HPDE6-E6E7 (cell line): ENCODE measurements at regions not wholly inside any gene's neighbourhood (a gene's known extent, or its start where the extent isn't known, plus 50 kb on each side); places are given as distances from the start of the nearest gene placed in this dataset.

Source experiments
- DNase-seq: peaks from one replicate; pipeline ENCODE4 v3.0.0; 2011; ENCODE audit warnings: missing footprints; ENCODE audit errors: extremely low spot score

GRCh38 chr9:80931163-80931562 is 758.2 kb downstream of the TLE1 start:
- no peak for DNase-seq

- DNase-seq = no peak
Measured at GRCh38 chr9:80928697-80929096, 760.6 kb downstream of the TLE1 start.

- no peak for DNase-seq
Measured at GRCh38 chr9:80926611-80927010, 762.7 kb downstream of the TLE1 start.

GRCh38 chr9:80922544-80922943 is 766.8 kb downstream of the TLE1 start:
- DNase-seq = no peak

GRCh38 chr9:80906728-80907127 is 782.6 kb downstream of the TLE1 start:
- DNase-seq = no peak

- DNase-seq = no peak
Measured at GRCh38 chr9:80899208-80899607, 790.1 kb downstream of the TLE1 start.

GRCh38 chr9:80893190-80893589 is 796.2 kb downstream of the TLE1 start:
- no peak for DNase-seq

- no peak for DNase-seq
Measured at GRCh38 chr9:80892703-80893102, 796.6 kb downstream of the TLE1 start.

GRCh38 chr9:80890124-80890523 is 799.2 kb downstream of the TLE1 start:
- no peak for DNase-seq

GRCh38 chr9:80885894-80886293 is 803.5 kb downstream of the TLE1 start:
- no peak for DNase-seq

GRCh38 chr9:80883826-80884579 is 805.3 kb downstream of the TLE1 start:
- no peak for DNase-seq

- DNase-seq = no peak
Measured at GRCh38 chr9:80883426-80883825, 805.9 kb downstream of the TLE1 start.

- no peak for DNase-seq
Measured at GRCh38 chr9:80881940-80882339, 807.4 kb downstream of the TLE1 start.

- no peak for DNase-seq
Measured at GRCh38 chr9:80881320-80881719, 808.0 kb downstream of the TLE1 start.

GRCh38 chr9:80878556-80878955 is 810.8 kb downstream of the TLE1 start:
- DNase-seq = no peak

- no peak for DNase-seq
Measured at GRCh38 chr9:80875947-80876346, 813.4 kb downstream of the TLE1 start.

GRCh38 chr9:80874276-80874675 is 815.1 kb downstream of the TLE1 start:
- peak; percentile 21 for DNase-seq

- DNase-seq = no peak
Measured at GRCh38 chr9:80873861-80874260, 815.5 kb downstream of the TLE1 start.

GRCh38 chr9:80871596-80871995 is 817.8 kb downstream of the TLE1 start:
- DNase-seq = no peak

- no peak for DNase-seq
Measured at GRCh38 chr9:80867731-80868130, 821.6 kb downstream of the TLE1 start.

- no peak for DNase-seq
Measured at GRCh38 chr9:80866576-80867227, 822.6 kb downstream of the TLE1 start.

- DNase-seq = no peak
Measured at GRCh38 chr9:80866121-80866520, 823.2 kb downstream of the TLE1 start.

GRCh38 chr9:80843028-80843427 is 846.3 kb downstream of the TLE1 start:
- no peak for DNase-seq

- DNase-seq = no peak
Measured at GRCh38 chr9:80842389-80842788, 847.0 kb downstream of the TLE1 start.
